ENCODE measurements at regions not wholly inside any gene's neighbourhood (a gene's known extent, or its start where the extent isn't known, plus 50 kb on each side); places are given as distances from the start of the nearest gene placed in this dataset.

DNA sequence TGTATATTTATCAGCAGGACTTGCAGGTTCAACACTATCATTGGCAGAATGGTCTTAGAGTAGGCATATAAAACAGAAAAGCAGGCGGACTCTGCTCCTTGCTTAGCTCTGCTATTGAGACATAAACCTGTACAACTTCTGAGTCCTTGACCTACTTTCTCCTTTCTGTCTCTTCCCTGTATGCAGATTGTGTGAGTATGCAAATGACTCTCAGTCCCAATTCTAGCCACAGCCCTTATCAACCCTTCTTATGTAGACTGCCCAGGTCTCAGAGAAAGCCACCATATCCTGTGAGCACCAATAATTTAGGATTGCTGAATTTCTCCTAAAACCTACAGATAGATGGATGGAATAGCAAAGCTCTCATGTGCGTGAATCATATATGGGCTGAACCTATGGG, 367.6 kb upstream of the DDI1 start:
- no peak for DNase-seq (ENCODE audit: low read depth)

- DNase-seq (ENCODE audit: low read depth), result no peak
Observed at GRCh38 chr11:103671143-103671651, 365.2 kb upstream of the DDI1 start.

DNA sequence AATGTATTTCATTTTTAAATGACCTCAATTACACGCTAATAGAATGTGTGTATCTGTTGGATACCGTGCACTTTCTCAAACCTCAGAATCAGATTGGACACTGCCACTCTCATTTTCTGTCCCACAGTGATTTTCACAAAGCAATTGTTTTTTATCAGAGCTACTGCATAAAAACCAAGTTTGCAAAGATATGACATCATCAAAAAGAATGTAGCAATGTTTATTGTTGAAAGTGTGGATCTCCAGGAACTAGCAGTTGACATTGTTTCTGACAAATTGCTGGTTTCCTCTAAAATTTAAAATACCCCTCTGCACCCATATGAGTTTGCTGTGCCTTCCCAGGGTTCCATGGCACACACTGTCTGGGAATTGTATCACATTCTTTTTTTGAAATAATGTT, 362.7 kb upstream of the DDI1 start:
- no peak for DNase-seq (ENCODE audit: low read depth)

- DNase-seq (ENCODE audit: low read depth), result no peak
Observed at GRCh38 chr11:103676413-103676812, 360.0 kb upstream of the DDI1 start.

- DNase-seq (ENCODE audit: low read depth), result no peak
Observed at GRCh38 chr11:103680826-103681225, 355.6 kb upstream of the DDI1 start.

- no peak for DNase-seq (ENCODE audit: low read depth)
Observed at GRCh38 chr11:103681855-103682254, 354.6 kb upstream of the DDI1 start.

- DNase-seq (ENCODE audit: low read depth), result peak; percentile 14
Observed at GRCh38 chr11:103682318-103683184, 353.9 kb upstream of the DDI1 start.

DNA sequence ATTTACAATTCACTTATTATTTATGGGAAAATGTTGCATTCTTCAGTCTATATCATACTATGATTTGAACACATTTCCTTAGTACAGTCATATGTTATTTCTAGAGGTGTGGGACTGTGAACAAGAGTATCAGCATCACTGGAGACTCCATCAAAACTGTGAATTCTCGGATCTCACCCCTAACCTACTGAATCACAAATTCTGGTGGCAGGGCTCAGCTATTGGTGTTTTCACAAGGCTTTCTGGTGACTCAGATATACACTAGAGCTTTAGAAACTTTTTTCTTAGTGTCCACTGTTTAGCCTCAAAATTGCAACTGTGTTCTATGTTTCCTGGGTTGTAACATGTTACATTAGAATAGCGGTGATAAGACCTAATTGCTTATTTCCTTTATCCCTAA, 352.9 kb upstream of the DDI1 start:
- DNase-seq (ENCODE audit: low read depth), result no peak

DNA sequence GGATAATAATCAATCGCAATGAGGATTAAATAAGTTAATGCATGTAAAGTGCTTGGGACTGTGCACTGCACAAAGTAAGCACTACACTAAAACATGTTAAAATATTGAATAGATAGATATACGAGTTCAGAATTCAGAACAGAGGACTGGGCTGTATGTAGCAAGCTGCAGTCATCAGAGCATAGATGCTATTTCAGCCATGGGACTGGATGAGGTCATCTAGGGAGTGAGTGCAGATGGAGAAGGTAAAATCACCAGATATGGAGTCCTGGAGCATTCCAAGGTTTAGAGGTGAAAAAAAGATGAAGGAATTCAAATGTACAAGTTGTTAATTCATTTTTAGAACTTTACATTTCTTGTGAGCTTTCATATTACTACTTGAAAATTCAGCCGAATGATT, 347.5 kb upstream of the DDI1 start:
- DNase-seq (ENCODE audit: low read depth), result no peak

GRCh38 chr11:103690356-103690755, 346.1 kb upstream of the DDI1 start:
- DNase-seq (ENCODE audit: low read depth), result no peak

GRCh38 chr11:103696123-103696522, 340.3 kb upstream of the DDI1 start:
- DNase-seq (ENCODE audit: low read depth), result no peak

GRCh38 chr11:103699216-103699615, 337.2 kb upstream of the DDI1 start:
- no peak for DNase-seq (ENCODE audit: low read depth)

GRCh38 chr11:103699656-103700055, 336.8 kb upstream of the DDI1 start:
- no peak for DNase-seq (ENCODE audit: low read depth)

GRCh38 chr11:103700622-103701021, 335.8 kb upstream of the DDI1 start:
- no peak for DNase-seq (ENCODE audit: low read depth)

GRCh38 chr11:103703437-103703836, 333.0 kb upstream of the DDI1 start:
- DNase-seq (ENCODE audit: low read depth), result no peak

GRCh38 chr11:103703954-103704353, 332.5 kb upstream of the DDI1 start:
- DNase-seq (ENCODE audit: low read depth), result no peak

GRCh38 chr11:103705642-103706041, 330.8 kb upstream of the DDI1 start:
- DNase-seq (ENCODE audit: low read depth), result no peak

- DNase-seq (ENCODE audit: low read depth), result no peak
Observed at GRCh38 chr11:103709371-103709770, 327.1 kb upstream of the DDI1 start.

- no peak for DNase-seq (ENCODE audit: low read depth)
Observed at GRCh38 chr11:103714246-103714645, 322.2 kb upstream of the DDI1 start.

- DNase-seq (ENCODE audit: low read depth), result no peak
Observed at GRCh38 chr11:103716363-103716762, 320.1 kb upstream of the DDI1 start.

GRCh38 chr11:103727262-103727661, 309.2 kb upstream of the DDI1 start:
- DNase-seq (ENCODE audit: low read depth), result no peak

- no peak for DNase-seq (ENCODE audit: low read depth)
Observed at GRCh38 chr11:103729617-103730016, 306.8 kb upstream of the DDI1 start.

DNA sequence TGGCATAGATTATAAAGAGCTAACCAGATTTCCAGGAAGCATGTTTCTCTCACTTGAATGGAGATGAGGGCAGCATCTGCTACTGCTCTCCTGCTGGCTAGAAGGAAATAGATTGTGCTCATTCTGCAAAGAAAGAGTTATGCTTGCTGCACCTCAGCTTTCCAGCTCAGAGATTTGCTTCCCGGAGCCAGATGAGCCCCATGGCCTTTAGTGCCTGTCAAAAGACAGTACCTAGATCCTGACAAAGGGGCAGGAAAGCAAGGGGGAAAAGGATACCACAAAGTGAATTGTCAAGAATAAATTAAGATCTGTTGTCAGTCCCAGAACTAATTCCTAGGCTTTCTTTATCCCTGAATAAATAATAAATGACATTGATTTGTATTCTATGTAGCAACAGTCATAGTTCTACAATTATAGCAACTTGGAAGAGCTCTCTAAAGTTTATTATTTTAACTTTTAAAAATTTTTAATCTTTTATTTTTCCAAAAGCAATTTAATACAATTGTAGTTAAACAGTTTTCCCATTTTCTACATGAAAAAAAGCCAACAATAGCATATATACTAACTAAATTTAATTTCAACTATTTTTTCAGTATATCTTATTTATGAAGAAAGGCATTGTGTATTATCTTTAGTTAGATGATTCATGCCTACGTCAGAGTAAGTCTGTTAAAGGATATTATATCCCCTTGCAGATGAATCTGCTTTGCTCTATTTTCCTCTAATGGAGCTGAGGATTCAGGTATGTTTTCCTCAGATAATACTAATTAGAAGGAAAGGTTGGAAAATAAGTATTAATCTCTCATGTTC, 306.1 kb upstream of the DDI1 start:
- no peak for DNase-seq (ENCODE audit: low read depth)

Measured in stimulated activated CD4-positive, alpha-beta T cell treated with anti-CD3 and anti-CD28 coated beads, Interleukin-2, amount 100 ng/mL, for 4 hours (primary cell).